ENCODE measurements at regions not wholly inside any gene's neighbourhood (a gene's known extent, or its start where the extent isn't known, plus 50 kb on each side); places are given as distances from the start of the nearest gene placed in this dataset.

DNA sequence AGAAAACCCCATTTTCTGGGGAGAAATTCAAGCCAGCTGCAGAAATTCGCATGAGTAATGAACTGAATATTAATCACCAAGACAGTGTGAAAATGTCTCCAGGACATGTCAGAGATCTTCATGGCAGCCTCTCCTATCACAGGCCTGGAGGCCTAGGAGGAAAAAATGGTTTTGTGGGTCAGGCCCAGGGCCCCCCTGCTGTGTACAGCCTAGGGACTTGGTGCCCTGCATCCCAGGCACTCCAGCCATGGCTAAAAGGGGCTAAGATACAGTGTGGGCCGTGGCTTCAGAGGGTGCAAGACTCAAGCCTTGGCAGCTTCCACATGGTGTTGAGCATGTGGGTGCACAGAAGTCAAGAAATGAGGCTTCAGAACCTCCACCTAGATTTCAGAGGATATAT, 185.9 kb upstream of the GATB start:
- no peak for DNase-seq (ENCODE audit: low read depth in 2 of 2)

DNA sequence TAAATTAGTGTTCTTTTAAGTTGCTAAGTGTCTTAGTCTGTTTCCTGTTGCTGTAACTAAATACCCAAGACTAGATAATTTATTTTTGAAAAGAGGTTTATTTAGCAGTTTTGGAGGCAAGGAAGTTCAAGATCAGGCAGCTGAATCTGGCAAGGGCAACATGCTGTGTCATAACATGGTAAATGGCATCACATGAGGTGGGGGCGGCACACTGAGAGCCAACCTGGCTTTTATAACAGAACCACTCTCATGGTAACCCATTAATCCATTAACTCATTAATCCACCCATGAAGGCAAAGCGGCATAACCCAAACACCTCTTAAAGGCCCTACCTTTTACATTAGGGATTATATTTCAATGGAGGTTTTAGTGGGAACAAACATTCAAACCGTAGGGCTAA, 182.2 kb upstream of the GATB start:
- DNase-seq (ENCODE audit: low read depth in 2 of 2): no peak

- DNase-seq (ENCODE audit: low read depth in 2 of 2): no peak
Measured at GRCh38 chr4:151940926-151941617, 180.3 kb upstream of the GATB start.

- DNase-seq (ENCODE audit: low read depth in 2 of 2): no peak
Measured at GRCh38 chr4:151940291-151940690, 179.5 kb upstream of the GATB start.

GRCh38 chr4:151939670-151940069, 178.9 kb upstream of the GATB start:
- DNase-seq (ENCODE audit: low read depth in 2 of 2): no peak

- no peak for DNase-seq (ENCODE audit: low read depth in 2 of 2)
Measured at GRCh38 chr4:151935411-151935810, 174.6 kb upstream of the GATB start.

DNA sequence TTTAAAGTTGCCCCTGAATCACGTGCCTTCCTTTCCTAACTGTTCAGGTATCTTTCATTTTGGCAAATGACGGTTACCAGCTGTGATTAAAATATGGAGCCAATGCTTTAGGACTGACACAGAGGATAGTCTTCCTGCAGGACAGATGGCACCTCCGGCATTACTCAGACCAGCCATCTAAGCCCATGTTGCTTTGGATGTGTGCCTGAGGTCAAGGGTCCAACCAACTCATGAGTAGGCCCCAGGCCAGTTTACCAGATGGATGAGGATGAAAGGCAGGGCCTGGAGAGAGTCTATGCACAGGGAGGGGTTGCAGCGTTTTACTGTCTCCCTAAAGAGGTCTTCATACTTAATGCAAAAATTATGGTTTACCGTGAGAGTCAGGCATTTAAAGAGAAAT, 174.0 kb upstream of the GATB start:
- no peak for DNase-seq (ENCODE audit: low read depth in 2 of 2)

DNA sequence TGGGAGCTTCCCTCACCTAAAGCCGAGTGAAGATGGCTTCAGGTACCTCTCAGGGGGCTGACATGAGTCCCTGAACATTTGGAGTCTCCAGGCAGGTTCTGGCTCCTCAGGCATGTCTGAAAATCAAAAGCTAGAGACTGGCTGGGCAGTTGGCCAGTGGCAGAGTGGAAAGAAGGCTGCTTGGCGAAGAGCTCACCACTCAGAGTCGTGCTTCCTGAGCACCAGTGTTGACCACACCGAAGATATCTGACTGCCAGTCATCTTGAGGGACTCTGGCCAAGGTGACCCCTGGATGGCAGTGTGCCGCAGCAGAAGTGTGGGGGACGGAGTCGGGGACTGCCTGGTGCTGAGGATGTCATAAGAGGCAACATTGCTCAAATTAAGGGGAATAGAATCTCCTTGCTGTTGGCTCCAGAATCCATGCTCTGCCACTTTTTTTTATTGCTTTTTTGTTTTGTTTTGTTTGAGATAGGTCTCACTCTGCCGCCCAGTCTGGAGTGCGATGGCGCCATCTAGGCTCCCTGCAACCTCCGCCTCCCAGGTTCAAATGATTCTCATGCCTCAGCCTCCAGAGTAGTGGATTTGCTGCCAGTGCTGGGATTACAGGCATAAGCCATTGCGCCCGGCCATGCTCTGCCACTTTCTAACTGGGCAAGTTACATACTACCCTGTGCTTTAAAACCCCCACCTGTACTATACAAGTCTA, 172.5 kb upstream of the GATB start:
- no peak for DNase-seq (ENCODE audit: low read depth in 2 of 2)

GRCh38 chr4:151931563-151931962, 170.8 kb upstream of the GATB start:
- no peak for DNase-seq (ENCODE audit: low read depth in 2 of 2)

DNA sequence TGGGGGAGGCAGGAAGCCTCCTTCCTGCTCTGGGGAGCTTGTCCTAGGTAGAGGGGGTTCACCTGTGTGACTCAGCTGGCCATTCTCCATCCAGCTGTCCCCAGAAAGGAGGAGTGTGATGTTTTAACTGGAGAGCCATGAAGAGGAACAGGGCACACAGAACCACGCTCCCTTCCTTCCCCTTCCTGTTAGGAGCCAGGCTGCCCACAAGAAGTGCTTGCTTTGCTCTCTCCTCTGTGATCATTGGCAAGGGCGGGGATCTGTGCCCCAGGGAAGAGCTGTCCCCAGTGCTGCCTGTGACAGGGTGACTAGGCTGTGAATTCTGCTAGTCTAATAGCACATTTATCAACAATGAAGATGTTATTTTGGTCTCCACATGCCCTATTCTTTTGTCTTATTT, 169.6 kb upstream of the GATB start:
- DNase-seq (ENCODE audit: low read depth in 2 of 2): no peak

- DNase-seq (ENCODE audit: low read depth in 2 of 2): no peak
Measured at GRCh38 chr4:151928112-151928511, 167.3 kb upstream of the GATB start.

GRCh38 chr4:151922811-151923210, 162.0 kb upstream of the GATB start:
- no peak for DNase-seq (ENCODE audit: low read depth in 2 of 2)

- DNase-seq (ENCODE audit: low read depth in 2 of 2): no peak
Measured at GRCh38 chr4:151922306-151922705, 161.5 kb upstream of the GATB start.

GRCh38 chr4:151921811-151922210, 161.0 kb upstream of the GATB start:
- DNase-seq (ENCODE audit: low read depth in 2 of 2): no peak

DNA sequence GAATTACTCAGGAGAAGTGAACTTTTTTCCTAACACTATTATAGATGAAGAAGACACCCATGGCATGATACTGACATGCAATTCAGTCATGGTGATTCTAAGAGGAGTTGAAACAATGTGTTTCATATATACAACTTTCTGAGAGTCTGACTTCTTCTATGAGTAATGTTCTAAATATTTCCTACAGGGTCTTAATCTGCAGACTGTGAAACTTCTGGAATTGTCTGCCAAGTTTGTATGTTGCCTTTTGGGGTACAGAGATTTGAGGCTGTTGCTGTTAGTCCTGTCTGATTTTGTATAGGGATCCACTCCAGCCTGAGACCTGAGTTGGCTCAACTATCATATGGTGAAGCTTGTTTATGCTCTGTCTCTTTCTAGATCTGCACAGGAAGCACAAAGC, 160.6 kb upstream of the GATB start:
- no peak for DNase-seq (ENCODE audit: low read depth in 2 of 2)

- no peak for DNase-seq (ENCODE audit: low read depth in 2 of 2)
Measured at GRCh38 chr4:151917145-151917734, 156.4 kb upstream of the GATB start.

DNA sequence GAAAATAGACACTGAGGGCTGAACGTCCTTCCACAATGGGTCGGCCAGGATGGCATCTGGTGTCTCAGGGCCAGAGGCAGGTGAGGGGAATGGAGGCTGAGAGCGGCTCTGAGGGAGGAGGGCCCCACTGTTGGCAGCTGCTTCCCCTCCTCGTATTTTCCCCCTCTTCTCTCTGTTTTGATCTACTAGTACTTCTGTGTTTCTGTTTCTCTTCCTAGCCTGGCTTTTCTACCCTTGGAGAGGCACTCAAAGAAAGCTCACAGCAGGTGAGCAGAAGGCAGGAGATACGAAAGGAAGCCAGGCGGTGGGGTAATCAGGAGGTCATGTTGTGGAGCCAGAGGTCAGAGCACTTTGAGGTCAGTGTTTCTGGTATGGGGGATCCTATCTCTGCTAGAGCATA, 151.8 kb upstream of the GATB start:
- no peak for DNase-seq (ENCODE audit: low read depth in 2 of 2)

GRCh38 chr4:151911970-151912369, 151.2 kb upstream of the GATB start:
- no peak for DNase-seq (ENCODE audit: low read depth in 2 of 2)

DNA sequence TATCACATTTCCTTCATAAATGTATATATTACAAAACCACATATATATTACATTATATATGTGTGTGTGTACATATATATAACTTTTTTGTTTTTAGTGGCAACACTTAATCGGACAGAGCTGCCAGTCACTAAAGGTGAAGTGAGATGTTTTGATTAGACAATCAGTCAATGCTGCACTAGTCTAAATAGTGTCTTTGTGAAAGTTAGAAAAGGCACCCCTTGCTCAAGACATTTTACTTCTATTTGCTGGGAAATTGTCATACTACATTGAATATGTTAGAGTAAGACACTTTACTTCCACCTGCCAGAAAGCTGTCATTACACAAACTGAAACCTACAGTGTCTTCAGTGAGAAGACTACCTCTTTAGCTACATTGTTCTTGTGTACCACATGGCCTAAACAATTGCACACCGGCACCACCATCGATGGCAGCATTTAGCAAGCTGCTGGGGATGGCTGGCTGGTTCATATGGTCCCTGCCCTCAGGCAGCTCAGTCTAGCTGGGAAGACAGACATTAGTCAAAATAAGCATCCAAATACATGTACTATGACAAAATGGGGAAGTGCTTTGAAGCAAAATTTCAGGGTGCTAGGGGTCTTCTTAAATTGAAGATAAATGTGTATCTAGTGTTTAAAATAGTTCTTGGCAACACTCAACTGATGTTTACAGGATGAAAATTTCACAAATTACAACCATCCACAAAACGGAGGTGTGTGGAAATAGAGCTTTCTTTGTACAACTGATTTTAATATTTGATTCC, 148.1 kb upstream of the GATB start:
- DNase-seq (ENCODE audit: low read depth in 2 of 2): no peak

GRCh38 chr4:151908201-151908600, 147.4 kb upstream of the GATB start:
- no peak for DNase-seq (ENCODE audit: low read depth in 2 of 2)

- no peak for DNase-seq (ENCODE audit: low read depth in 2 of 2)
Measured at GRCh38 chr4:151906438-151906837, 145.6 kb upstream of the GATB start.

DNA sequence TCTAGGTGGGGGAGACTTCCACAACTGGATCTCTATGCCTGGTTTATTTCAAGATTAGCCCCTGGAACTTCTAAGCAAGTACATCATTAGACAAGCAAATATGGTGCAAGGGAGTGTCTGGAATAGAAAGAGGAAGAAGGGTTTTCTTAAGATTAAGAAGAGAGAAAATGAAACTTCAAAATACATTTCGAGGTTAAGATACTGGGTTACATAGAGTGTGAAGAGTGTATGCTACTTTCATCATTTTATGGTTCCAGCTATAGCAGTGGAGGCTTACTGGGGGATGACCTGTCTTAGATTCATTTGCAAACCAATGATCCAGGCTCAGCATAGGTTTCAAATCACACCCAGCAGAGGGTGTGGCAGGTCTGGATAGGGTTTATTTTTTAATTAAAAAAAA, 144.4 kb upstream of the GATB start:
- DNase-seq (ENCODE audit: low read depth in 2 of 2): no peak
